Liver (tissue), 8 donors: ENCODE measurements at regions not wholly inside any gene's neighbourhood (a gene's known extent, or its start where the extent isn't known, plus 50 kb on each side); places are given as distances from the start of the nearest gene placed in this dataset.

ENCODE experiments used
- DNase-seq: peaks from one replicate; pipeline ENCODE4 v3.0.0-alpha.2; 2017; ENCODE audit warnings: low spot score
- H3K27ac ChIP-seq, 2 donors: one replicate each; pipeline ENCODE4 v1.7.0; 2013; ENCODE audit warnings: inconsistent platforms in 2 of 2, low read length in 2 of 2, control low read depth in 1 of 2, low read depth in 1 of 2, mild to moderate bottlenecking in 1 of 2
- H3K27me3 ChIP-seq, 4 donors: one replicate each; pipeline versions ENCODE4 v1.6.1 to v1.7.0; 2013; ENCODE audit warnings: low read length in 3 of 4, inconsistent platforms in 1 of 4, mild to moderate bottlenecking in 1 of 4, moderate library complexity in 1 of 4; ENCODE audit not compliant: control insufficient read depth in 4 of 4, insufficient read depth in 4 of 4
- H3K36me3 ChIP-seq, 4 donors: one replicate each; pipeline versions ENCODE4 v1.6.1 to v1.7.0; 2013; ENCODE audit warnings: low read length in 3 of 4, mild to moderate bottlenecking in 3 of 4, low read depth in 1 of 4, moderate library complexity in 1 of 4; ENCODE audit not compliant: control insufficient read depth in 4 of 4, insufficient read depth in 3 of 4
- H3K4me1 ChIP-seq, 4 donors: one replicate each; pipeline versions ENCODE4 v1.6.1 to v1.7.0; 2013; ENCODE audit warnings: low read length in 3 of 4, mild to moderate bottlenecking in 3 of 4, moderate library complexity in 1 of 4; ENCODE audit not compliant: control insufficient read depth in 4 of 4, insufficient read depth in 4 of 4
- H3K4me3 ChIP-seq, 3 donors: one replicate each; pipeline versions ENCODE4 v1.6.1 to v1.7.0; 2013; ENCODE audit warnings: low read length in 3 of 3, control low read depth in 1 of 3, low read depth in 1 of 3, mild to moderate bottlenecking in 1 of 3
- H3K9ac ChIP-seq, 2 donors: one replicate each; pipeline ENCODE4 v1.7.0; 2013; ENCODE audit warnings: low read length in 2 of 2, mild to moderate bottlenecking in 2 of 2, moderate library complexity in 2 of 2, control low read depth in 1 of 2, low read depth in 1 of 2
- H3K9me3 ChIP-seq, 4 donors: one replicate each; pipeline versions ENCODE4 v1.6.1 to v1.7.0; 2013; ENCODE audit warnings: low read length in 3 of 4; ENCODE audit not compliant: control insufficient read depth in 4 of 4
- EGR1 ChIP-seq, 2 donors: IDR thresholded peaks; 2 replicates each; pipeline ENCODE4 v1.6.1; 2016 to 2018; ENCODE audit warnings: antibody characterized with exemption in 2 of 2, low read depth in 2 of 2
- FOXA1 ChIP-seq: IDR thresholded peaks from 2 replicates; pipeline ENCODE4 v1.6.1; 2016; ENCODE audit warnings: antibody characterized with exemption
- FOXA2 ChIP-seq: IDR thresholded peaks from 2 replicates; pipeline ENCODE4 v1.6.1; 2016; ENCODE audit warnings: antibody characterized with exemption
- GABPA ChIP-seq, 2 donors: IDR thresholded peaks in 1 of 2; conservative IDR thresholded peaks in 1 of 2; 2 replicates each; pipeline ENCODE4 v1.6.1; 2016; ENCODE audit warnings: antibody characterized with exemption in 2 of 2, mild to moderate bottlenecking in 1 of 2, moderate library complexity in 1 of 2
- HNF4A ChIP-seq, 2 donors: conservative IDR thresholded peaks; 2 replicates each; pipeline ENCODE4 v1.6.1; 2016; ENCODE audit warnings: antibody characterized with exemption in 2 of 2, mild to moderate bottlenecking in 2 of 2
- HNF4G ChIP-seq: IDR thresholded peaks from 2 replicates; pipeline ENCODE4 v1.6.1; 2016; ENCODE audit warnings: antibody characterized with exemption
- JUND ChIP-seq, 2 donors: IDR thresholded peaks; 2 replicates each; pipeline ENCODE4 v1.6.1; 2016; ENCODE audit warnings: antibody characterized with exemption in 2 of 2
- NR2F2 ChIP-seq: IDR thresholded peaks from 2 replicates; pipeline ENCODE4 v1.6.1; 2016; ENCODE audit warnings: antibody characterized with exemption
- RAD21 ChIP-seq, 2 donors: IDR thresholded peaks; 2 replicates each; pipeline ENCODE4 v1.6.1; 2016; ENCODE audit warnings: antibody characterized with exemption in 2 of 2, mild to moderate bottlenecking in 2 of 2
- RXRA ChIP-seq, 2 donors: IDR thresholded peaks; 2 replicates each; pipeline ENCODE4 v1.6.1; 2017 to 2018; ENCODE audit warnings: antibody characterized with exemption in 2 of 2, mild to moderate bottlenecking in 1 of 2
- SP1 ChIP-seq: IDR thresholded peaks from 2 replicates; pipeline ENCODE4 v1.6.1; 2018; ENCODE audit warnings: antibody characterized with exemption, mild to moderate bottlenecking
- TAF1 ChIP-seq: conservative IDR thresholded peaks from 2 replicates; pipeline ENCODE4 v1.6.1; 2016; ENCODE audit warnings: antibody characterized with exemption, mild to moderate bottlenecking
- YY1 ChIP-seq: IDR thresholded peaks from 2 replicates; pipeline ENCODE4 v1.6.1; 2016; ENCODE audit warnings: antibody characterized with exemption, mild to moderate bottlenecking
- WGBS: extraction: QIAGEN DNeasy Blood & Tissue Kit; methylation state at CpG from one replicate; pipeline ENCODE4 v1.1.7; 2013; 5-methylcytosine and 5-hydroxymethylcytosine counted together
- TF ChIP-seq, protein P1 (sequence below): fragments of 150-350 bp; IDR thresholded peaks from 2 replicates; pipeline ENCODE4 v1.5.1; 2017; ENCODE audit warnings: improper control_type of control experiment, low read depth, low read length; ENCODE audit not compliant: missing input control
- TF ChIP-seq, protein P2 (sequence below): IDR thresholded peaks from 2 replicates; pipeline ENCODE4 v1.6.1; 2016; ENCODE audit warnings: antibody characterized with exemption
- TF ChIP-seq, protein P3 (sequence below): IDR thresholded peaks from 2 replicates; pipeline ENCODE4 v1.6.1; 2016; ENCODE audit warnings: antibody characterized with exemption
- TF ChIP-seq, protein P4 (sequence below): IDR thresholded peaks from 2 replicates; pipeline ENCODE4 v1.6.1; 2016; ENCODE audit warnings: antibody characterized with exemption
- TF ChIP-seq, protein P5 (sequence below): IDR thresholded peaks from 2 replicates; pipeline ENCODE4 v1.6.1; 2016; ENCODE audit warnings: antibody characterized with exemption, mild to moderate bottlenecking
- donor health status: healthy.
- donor health status: healthy.
- donor health status: healthy.
- donor health status: healthy.
- donor health status: healthy.

DNA sequence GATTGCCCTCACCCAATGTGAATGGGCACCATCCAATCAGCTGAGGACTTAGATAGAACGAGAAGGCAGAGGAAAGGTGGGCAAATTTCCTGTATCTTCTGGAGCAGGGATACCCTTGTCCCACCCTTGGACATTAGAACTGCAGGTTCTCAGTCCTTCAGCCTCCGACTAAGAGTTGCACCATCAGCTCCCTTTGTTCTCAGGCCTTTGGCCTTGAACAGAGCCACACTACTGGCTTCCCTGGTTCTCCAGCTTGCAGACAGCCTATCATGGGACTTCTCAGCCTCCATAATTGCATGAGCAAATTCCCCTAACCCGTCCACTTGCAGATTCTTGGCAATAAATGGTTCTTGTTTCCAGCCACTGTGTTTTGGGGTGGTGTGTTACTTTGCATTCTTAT lies 102.4 kb downstream of the LSM3 start:
- H3K9ac ChIP-seq: no peak overlapping the region
- peaks cover 0 to 3% (median 0%) of the 10 kb centered on the region in 4 donors for H3K27me3 ChIP-seq
- TF ChIP-seq YY1: no peak
- TF ChIP-seq, protein P1, sequence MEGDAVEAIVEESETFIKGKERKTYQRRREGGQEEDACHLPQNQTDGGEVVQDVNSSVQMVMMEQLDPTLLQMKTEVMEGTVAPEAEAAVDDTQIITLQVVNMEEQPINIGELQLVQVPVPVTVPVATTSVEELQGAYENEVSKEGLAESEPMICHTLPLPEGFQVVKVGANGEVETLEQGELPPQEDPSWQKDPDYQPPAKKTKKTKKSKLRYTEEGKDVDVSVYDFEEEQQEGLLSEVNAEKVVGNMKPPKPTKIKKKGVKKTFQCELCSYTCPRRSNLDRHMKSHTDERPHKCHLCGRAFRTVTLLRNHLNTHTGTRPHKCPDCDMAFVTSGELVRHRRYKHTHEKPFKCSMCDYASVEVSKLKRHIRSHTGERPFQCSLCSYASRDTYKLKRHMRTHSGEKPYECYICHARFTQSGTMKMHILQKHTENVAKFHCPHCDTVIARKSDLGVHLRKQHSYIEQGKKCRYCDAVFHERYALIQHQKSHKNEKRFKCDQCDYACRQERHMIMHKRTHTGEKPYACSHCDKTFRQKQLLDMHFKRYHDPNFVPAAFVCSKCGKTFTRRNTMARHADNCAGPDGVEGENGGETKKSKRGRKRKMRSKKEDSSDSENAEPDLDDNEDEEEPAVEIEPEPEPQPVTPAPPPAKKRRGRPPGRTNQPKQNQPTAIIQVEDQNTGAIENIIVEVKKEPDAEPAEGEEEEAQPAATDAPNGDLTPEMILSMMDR: no peak
- TF ChIP-seq EGR1 (IDR thresholded peaks at IDR 0.05; ENCODE audit: low read depth in 2 of 2): no peak
- TF ChIP-seq JUND (IDR thresholded peaks at IDR 0.05): no peak
- TF ChIP-seq NR2F2: no peak
- TF ChIP-seq TAF1: no peak
- no peak for TF ChIP-seq GABPA (IDR thresholded peaks at IDR 0.05 in 1 of 2, conservative IDR thresholded peaks at IDR 0.05 in 1 of 2)
- TF ChIP-seq SP1: no peak
- TF ChIP-seq FOXA2: no peak
- TF ChIP-seq, protein P2, sequence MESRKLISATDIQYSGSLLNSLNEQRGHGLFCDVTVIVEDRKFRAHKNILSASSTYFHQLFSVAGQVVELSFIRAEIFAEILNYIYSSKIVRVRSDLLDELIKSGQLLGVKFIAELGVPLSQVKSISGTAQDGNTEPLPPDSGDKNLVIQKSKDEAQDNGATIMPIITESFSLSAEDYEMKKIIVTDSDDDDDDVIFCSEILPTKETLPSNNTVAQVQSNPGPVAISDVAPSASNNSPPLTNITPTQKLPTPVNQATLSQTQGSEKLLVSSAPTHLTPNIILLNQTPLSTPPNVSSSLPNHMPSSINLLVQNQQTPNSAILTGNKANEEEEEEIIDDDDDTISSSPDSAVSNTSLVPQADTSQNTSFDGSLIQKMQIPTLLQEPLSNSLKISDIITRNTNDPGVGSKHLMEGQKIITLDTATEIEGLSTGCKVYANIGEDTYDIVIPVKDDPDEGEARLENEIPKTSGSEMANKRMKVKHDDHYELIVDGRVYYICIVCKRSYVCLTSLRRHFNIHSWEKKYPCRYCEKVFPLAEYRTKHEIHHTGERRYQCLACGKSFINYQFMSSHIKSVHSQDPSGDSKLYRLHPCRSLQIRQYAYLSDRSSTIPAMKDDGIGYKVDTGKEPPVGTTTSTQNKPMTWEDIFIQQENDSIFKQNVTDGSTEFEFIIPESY: no peak
- no peak for TF ChIP-seq FOXA1
- TF ChIP-seq RXRA (IDR thresholded peaks at IDR 0.05): no peak
- TF ChIP-seq, protein P3, sequence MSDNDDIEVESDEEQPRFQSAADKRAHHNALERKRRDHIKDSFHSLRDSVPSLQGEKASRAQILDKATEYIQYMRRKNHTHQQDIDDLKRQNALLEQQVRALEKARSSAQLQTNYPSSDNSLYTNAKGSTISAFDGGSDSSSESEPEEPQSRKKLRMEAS: no peak
- no peak for TF ChIP-seq HNF4A (conservative IDR thresholded peaks at IDR 0.05)
- TF ChIP-seq, protein P4, sequence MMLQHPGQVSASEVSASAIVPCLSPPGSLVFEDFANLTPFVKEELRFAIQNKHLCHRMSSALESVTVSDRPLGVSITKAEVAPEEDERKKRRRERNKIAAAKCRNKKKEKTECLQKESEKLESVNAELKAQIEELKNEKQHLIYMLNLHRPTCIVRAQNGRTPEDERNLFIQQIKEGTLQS: no peak
- TF ChIP-seq RAD21 (IDR thresholded peaks at IDR 0.05): no peak
- TF ChIP-seq, protein P5, sequence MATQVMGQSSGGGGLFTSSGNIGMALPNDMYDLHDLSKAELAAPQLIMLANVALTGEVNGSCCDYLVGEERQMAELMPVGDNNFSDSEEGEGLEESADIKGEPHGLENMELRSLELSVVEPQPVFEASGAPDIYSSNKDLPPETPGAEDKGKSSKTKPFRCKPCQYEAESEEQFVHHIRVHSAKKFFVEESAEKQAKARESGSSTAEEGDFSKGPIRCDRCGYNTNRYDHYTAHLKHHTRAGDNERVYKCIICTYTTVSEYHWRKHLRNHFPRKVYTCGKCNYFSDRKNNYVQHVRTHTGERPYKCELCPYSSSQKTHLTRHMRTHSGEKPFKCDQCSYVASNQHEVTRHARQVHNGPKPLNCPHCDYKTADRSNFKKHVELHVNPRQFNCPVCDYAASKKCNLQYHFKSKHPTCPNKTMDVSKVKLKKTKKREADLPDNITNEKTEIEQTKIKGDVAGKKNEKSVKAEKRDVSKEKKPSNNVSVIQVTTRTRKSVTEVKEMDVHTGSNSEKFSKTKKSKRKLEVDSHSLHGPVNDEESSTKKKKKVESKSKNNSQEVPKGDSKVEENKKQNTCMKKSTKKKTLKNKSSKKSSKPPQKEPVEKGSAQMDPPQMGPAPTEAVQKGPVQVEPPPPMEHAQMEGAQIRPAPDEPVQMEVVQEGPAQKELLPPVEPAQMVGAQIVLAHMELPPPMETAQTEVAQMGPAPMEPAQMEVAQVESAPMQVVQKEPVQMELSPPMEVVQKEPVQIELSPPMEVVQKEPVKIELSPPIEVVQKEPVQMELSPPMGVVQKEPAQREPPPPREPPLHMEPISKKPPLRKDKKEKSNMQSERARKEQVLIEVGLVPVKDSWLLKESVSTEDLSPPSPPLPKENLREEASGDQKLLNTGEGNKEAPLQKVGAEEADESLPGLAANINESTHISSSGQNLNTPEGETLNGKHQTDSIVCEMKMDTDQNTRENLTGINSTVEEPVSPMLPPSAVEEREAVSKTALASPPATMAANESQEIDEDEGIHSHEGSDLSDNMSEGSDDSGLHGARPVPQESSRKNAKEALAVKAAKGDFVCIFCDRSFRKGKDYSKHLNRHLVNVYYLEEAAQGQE: no peak
- no peak for TF ChIP-seq HNF4G
- H3K27ac ChIP-seq: no peak overlapping the region
- 77% methylated on average over 3 of the region's 3 CpGs for WGBS
- no peaks in the 10 kb centered on the region for H3K9me3 ChIP-seq
- no peaks in the 10 kb centered on the region for H3K4me1 ChIP-seq
- H3K4me3 ChIP-seq: no peak overlapping the region
- no peak for DNase-seq
- H3K36me3 ChIP-seq: no peaks in the 10 kb centered on the region
